HG02610 (cell line): ENCODE measurements at regions not wholly inside any gene's neighbourhood (a gene's known extent, or its start where the extent isn't known, plus 50 kb on each side); places are given as distances from the start of the nearest gene placed in this dataset.

Source experiments
- ATAC-seq: cut with Tn5 transposase; IDR thresholded peaks from one replicate; pipeline ENCODE4 v1.9.1; 2021; ENCODE audit warnings: mild to moderate bottlenecking, moderate library complexity; ENCODE audit not compliant: unreplicated experiment

- ATAC-seq = no peak
Observed at GRCh38 chr21:41633627-41634026, 125.7 kb upstream of the TMPRSS2 start.

GRCh38 chr21:41632748-41633475 lies 125.0 kb upstream of the TMPRSS2 start:
- no peak for ATAC-seq

GRCh38 chr21:41631564-41632461 lies 123.9 kb upstream of the TMPRSS2 start:
- no peak for ATAC-seq

GRCh38 chr21:41630917-41631316 lies 123.0 kb upstream of the TMPRSS2 start:
- no peak for ATAC-seq

- ATAC-seq = no peak
Observed at GRCh38 chr21:41630249-41630648, 122.3 kb upstream of the TMPRSS2 start.

GRCh38 chr21:41628256-41628655 lies 120.3 kb upstream of the TMPRSS2 start:
- ATAC-seq = no peak

GRCh38 chr21:41627428-41627827 lies 119.5 kb upstream of the TMPRSS2 start:
- no peak for ATAC-seq

- ATAC-seq = no peak
Observed at GRCh38 chr21:41626021-41626420, 118.1 kb upstream of the TMPRSS2 start.

- ATAC-seq = no peak
Observed at GRCh38 chr21:41625428-41625827, 117.5 kb upstream of the TMPRSS2 start.

GRCh38 chr21:41624674-41625310 lies 116.8 kb upstream of the TMPRSS2 start:
- ATAC-seq = no peak

- no peak for ATAC-seq
Observed at GRCh38 chr21:41623945-41624344, 116.0 kb upstream of the TMPRSS2 start.

GRCh38 chr21:41622831-41623548 lies 115.0 kb upstream of the TMPRSS2 start:
- no peak for ATAC-seq

GRCh38 chr21:41622201-41622600 lies 114.2 kb upstream of the TMPRSS2 start:
- ATAC-seq = no peak

- no peak for ATAC-seq
Observed at GRCh38 chr21:41621513-41621912, 113.6 kb upstream of the TMPRSS2 start.

- ATAC-seq = no peak
Observed at GRCh38 chr21:41620982-41621381, 113.0 kb upstream of the TMPRSS2 start.

GRCh38 chr21:41620541-41620940 lies 112.6 kb upstream of the TMPRSS2 start:
- ATAC-seq = no peak

- ATAC-seq = no peak
Observed at GRCh38 chr21:41616031-41616591, 108.2 kb upstream of the TMPRSS2 start.

- ATAC-seq = no peak
Observed at GRCh38 chr21:41615613-41616012, 107.7 kb upstream of the TMPRSS2 start.

- no peak for ATAC-seq
Observed at GRCh38 chr21:41614511-41614910, 106.6 kb upstream of the TMPRSS2 start.

- ATAC-seq = no peak
Observed at GRCh38 chr21:41613533-41613909, 105.6 kb upstream of the TMPRSS2 start.
